GM21576 (cell line): ENCODE measurements at regions not wholly inside any gene's neighbourhood (a gene's known extent, or its start where the extent isn't known, plus 50 kb on each side); places are given as distances from the start of the nearest gene placed in this dataset.
A peak's percentile ranks its signal among the peaks of the same experiment; 100 is the strongest.

ENCODE experiments used
- ATAC-seq: cut with Tn5 transposase; IDR thresholded peaks from one replicate; pipeline ENCODE4 v1.9.1; 2021; ENCODE audit warnings: mild to moderate bottlenecking, moderate library complexity; ENCODE audit not compliant: unreplicated experiment

GRCh38 chr5:89443508-89443907 lies 560.5 kb upstream of the MEF2C start:
- ATAC-seq, result no peak

GRCh38 chr5:89441965-89442364 lies 559.0 kb upstream of the MEF2C start:
- ATAC-seq, result no peak

DNA sequence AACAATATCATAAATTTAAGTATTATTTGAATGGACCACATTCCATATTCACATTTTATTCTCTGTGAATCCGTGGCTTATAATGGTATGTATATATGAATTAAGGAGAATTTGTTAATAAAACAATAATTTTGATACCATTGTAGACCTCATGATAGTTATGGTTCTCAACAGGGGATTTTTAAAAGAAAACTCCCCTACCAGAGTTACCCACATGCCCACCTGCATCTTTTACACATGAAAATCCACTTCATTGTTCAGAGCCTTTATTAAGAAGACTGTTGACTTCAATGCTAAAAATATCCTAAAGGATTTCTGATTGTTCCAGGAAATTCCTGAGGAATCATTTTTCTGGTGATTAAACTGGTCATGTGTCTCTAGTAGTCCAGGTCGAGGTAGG lies 557.7 kb upstream of the MEF2C start:
- no peak for ATAC-seq

DNA sequence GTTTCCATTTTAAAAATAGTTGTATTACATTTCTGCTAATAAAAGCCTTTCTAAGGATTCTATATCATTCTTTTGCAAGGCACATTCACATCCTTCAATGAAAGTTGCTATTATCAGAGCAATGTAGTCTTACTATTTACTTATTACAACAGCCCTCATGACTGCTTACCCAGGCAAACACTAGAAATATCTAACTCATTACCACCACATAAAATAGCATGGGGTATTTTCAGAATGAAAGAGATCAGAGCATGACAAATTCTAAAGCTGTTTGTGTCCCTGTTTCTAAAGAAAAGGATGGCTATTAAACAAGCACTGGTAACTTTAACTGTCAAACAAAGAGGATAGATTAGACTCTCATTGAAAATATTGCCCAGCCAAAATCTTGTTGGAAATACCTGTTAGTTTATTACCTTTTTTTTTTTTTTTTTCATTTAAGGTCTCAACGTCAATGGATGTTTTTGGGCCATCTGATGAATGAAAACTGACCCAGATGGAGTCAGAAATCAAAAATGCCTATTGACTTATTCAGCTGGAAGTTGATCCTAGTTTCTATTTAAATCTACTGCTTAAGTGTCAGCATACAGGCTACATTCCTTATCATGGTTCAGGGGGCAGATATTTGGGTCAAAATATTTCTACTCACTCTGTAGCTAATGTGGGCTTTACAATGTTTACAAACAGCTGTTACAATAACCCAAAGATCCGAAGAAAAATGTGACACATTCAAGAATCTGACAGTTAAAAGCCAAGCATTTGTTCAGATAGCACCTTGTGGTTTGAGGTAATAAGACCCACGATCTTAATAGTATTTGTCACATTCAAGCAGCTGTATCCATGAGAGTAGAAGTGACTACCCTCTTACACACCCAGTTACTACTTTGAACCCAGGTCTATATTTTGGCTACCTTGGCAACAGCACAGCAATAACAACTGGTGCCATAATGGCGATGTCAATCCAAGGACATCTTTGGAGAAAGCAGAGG lies 554.8 kb upstream of the MEF2C start:
- ATAC-seq, result no peak

DNA sequence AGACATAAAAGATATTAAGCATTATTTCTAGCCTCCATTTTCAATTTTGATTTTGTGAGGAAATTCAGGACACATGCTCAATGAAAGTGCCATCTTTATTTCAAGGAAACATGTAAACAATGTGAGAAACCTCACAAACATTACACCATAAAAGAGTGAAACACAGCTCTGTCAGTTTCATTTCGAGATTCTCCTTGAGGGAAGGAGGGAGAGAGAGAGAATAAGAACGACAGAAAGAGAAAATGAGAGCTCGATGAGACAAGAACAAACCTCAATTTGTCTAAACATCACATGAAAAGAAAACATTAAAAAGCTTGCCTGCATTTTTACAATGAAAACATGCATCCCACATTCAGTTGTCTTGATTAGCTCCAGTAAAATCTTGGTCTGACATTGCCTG lies 553.5 kb upstream of the MEF2C start:
- no peak for ATAC-seq

DNA sequence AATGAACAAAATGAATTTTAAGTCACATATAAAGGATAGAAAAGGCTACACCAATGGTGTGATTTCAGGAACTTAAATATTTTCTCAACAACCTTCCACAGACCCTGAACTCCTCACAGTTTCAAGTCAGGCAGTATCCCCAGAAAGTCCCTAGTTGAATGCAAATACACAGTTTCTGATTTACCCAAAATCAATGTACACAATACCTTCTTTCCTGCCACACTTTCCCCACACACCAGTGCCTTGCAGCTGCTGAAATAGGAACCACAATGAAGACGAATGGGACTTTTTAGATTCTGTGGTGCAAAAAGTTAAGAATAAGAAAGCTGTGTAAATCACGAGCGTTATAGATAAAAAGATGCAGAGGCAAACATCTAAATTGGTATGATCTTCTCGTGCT lies 552.4 kb upstream of the MEF2C start:
- peak; percentile 80 for ATAC-seq

DNA sequence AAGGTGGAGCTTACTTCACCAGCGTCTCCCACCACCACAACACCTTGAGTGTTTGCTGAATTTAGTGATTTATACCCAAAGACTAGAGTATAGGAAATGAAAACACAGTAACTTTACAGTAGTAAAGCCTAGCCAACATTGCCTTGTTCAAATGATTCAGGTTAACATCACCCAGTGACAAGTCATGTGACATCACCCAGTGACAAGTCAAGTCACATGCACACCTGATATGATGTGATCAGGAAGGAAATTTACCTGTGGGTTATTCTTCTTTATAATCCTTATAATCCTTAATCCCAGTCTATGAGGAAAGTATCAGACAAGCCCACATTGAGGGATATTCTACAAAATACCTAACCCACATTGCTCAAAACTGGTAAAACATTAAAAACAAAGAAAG lies 545.6 kb upstream of the MEF2C start:
- no peak for ATAC-seq

DNA sequence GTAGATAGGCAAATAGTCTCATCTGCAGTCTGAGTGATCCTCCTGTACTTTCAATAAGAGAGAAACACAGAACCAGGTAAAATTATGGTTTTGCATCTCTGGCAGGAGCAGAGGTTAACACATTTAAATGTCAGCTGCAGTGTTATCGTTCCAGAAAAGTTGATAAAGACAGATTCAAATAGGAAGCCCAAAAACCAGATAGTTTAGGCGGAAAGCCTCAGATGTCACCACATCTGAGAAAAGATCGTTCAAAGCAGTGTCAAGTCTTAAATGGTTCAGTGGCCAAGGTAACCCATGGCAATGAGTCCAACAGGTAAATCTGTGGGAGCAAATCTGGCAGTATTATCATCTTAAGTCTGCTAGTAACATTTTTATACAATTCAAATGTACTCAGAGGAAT lies 542.1 kb upstream of the MEF2C start:
- no peak for ATAC-seq

DNA sequence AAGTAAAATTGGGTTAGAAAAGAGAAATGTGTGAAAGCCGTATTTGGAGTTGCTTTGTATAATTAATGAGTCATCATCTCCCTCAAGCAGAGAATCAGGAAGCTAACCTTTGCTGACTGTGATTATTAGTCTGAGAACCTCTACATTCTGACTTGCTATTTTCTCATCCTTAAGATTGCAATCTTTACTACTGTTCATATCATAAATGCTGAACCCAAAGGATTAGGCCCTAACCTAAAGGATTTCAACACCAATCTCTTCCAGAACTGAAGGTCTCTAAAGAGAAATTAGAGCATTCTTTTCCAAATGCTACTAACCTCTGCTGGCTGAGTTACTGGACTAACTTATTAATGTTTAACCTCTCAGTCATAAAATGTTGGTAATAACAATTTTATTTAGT lies 538.1 kb upstream of the MEF2C start:
- no peak for ATAC-seq

GRCh38 chr5:89418407-89419085 lies 535.6 kb upstream of the MEF2C start:
- no peak for ATAC-seq

DNA sequence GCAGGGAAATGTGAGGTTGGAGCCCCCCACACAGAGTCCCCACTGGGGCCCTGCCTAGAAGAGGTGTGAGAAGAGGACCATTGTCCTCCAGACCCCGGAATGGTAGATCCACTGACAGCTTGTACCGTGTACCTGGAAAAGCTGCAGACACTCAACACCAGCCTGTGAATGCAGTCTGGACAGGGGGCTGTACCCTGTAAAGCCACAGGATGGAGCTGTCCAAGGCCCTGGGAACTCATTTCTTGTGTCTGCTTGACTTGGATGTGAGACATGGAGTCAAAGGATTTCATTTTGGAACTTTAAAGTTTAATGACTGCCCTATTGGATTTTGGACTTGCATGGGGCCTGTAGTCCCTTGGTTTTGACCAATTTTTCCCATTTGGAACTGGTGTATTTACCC lies 535.0 kb upstream of the MEF2C start:
- no peak for ATAC-seq

GRCh38 chr5:89417515-89417914 lies 534.5 kb upstream of the MEF2C start:
- no peak for ATAC-seq

- no peak for ATAC-seq
These were observed 528.9 kb upstream of the MEF2C start for GRCh38 chr5:89411891-89412290.

GRCh38 chr5:89407054-89407453 lies 524.1 kb upstream of the MEF2C start:
- ATAC-seq, result no peak

GRCh38 chr5:89401659-89402058 lies 518.7 kb upstream of the MEF2C start:
- ATAC-seq, result no peak

GRCh38 chr5:89401012-89401411 lies 518.0 kb upstream of the MEF2C start:
- no peak for ATAC-seq

DNA sequence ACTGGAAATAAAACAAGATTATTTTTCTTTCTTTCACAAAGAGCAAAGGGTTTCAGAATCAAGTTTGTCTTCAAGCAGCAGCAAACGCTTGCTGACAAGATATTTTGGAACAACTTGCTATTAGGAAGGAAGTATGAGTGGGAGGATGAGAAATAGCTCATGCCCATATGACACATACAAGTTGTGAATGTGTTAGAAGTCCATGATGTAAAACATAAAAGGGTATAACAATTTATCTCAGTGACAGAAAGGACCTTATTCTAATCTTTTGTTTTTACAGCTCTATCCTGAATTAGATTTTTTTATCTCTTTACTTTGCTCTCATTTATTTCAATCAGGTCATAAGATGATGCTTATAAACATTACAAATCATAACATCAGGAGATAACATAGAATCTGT lies 516.6 kb upstream of the MEF2C start:
- ATAC-seq, result no peak

DNA sequence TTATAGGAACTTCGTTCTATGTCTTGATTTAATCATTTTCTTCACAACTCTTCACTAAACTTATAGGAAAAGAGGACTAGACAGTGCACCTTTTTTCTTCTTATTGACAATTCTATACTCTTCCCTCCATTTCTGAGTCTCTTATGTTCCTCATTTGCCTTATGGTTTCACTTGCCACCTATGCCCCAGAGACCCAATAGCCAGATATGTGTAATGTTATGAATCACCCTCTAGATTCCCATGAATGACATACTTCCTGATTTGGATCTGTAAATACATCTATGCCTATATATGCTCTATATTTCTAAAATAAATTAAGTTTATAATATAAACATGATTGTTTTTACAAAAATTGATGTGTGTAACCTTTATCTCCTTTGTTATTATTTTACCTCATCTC lies 514.1 kb upstream of the MEF2C start:
- ATAC-seq, result peak; percentile 69

DNA sequence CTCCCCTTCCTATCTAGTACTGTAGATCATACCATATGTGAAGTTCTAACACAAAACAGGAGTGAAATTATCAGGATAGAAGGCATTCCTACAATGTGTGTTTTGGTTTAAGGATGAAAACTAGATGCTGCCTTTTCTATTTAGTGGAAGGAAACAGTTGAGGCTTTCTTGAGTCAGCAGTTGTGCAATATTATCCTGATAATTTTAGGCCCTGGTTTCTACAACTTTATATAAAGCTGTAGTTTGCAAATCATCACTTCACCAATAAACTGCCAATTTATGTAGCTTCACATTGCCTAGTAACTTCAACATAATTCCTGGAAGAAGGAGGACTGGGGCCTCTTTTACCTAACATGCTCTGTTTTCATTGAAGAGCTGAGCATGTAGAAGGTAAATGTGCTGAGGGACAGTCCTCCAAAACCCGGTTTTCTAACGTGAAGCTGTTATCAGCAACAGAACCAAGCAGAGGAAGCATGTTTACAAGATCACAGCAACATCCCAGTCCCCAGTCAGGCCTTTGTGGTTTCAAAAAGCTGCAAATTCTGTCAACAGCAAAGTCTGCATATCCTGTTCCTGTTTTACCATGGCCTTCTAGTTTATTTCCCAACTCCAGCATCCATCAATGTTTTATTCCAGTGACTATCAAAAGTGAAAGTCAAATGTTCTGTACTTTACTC lies 513.4 kb upstream of the MEF2C start:
- peak; percentile 68 for ATAC-seq

DNA sequence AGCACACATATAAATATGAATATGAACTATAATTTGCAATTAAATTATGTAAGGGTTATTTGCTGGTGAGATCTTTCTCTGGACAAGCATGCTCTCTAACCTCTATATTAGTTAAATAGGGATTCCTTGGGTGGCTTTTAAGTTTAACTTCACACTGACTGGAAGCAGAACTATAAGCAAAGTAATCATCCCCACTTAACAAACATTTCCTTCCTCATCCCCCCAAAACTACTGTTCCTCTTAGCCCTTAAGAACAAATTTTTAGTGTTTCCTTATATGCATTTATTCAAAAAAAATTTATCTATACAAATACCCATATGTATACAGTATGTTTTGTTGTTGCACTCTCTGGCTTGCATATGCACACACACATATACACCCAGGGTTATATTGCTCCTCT lies 512.1 kb upstream of the MEF2C start:
- no peak for ATAC-seq

DNA sequence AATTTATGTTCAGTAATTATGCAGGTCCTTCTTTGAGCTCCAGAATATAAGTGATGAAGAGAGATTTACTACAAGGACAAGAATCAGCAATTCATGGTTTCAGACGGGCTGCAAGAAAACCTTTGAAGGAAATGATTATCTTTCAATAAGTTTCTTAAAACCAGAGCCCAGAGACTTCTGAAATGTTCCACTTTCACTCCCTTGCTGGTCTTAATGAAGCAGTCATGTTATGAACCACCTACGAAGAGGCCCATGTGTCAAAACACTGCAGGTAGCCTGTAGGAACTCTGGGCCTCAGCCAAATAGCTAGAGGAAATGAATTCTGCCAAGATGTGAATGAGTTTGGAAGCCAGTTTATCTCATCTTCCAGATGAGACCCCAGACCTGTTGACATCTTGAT lies 505.9 kb upstream of the MEF2C start:
- ATAC-seq, result no peak

DNA sequence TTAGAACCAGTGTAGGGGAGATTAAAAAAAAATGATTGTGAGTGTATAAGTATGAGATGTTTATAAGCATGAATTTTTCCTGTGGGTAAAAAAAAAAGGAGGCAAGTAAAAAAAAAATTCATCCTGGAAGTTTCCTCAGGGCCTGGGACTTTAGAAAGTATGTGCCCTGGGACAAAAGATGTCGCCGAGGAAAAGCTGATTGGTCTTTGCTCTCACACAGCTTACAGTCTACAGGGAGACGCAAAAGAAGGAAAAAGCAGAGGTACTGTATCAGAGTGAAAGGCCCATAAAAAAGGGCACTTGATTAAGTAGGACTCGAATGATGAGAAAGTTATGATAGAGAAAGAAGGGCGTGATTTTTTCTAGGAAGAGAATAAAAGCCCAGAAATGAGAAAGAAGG lies 501.4 kb upstream of the MEF2C start:
- ATAC-seq, result no peak
